ENCODE measurements at regions not wholly inside any gene's neighbourhood (a gene's known extent, or its start where the extent isn't known, plus 50 kb on each side); places are given as distances from the start of the nearest gene placed in this dataset.

DNA sequence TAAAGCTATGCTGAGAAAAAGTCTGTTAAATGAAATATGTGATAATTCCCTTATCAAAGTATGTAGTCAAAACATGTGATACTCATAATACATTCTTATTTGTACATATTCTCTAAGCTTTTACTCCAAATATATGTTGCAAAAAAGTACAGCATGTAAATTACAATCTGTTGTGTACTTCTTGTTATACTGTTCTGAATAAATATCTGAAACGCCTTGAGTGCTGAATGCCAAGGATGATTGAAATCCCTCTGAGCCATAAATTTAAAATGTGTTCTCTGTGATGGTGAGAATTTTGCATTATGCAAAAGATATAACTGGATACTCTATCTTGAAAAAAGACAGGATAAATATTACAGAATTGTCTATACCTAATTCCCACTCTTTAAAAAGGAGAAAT lies 1128.0 kb downstream of the STPG2 start:
- no peak for TF ChIP-seq EZH2 (IDR thresholded peaks at IDR 0.05; ENCODE audit: low read length)
- TF ChIP-seq, protein P1, sequence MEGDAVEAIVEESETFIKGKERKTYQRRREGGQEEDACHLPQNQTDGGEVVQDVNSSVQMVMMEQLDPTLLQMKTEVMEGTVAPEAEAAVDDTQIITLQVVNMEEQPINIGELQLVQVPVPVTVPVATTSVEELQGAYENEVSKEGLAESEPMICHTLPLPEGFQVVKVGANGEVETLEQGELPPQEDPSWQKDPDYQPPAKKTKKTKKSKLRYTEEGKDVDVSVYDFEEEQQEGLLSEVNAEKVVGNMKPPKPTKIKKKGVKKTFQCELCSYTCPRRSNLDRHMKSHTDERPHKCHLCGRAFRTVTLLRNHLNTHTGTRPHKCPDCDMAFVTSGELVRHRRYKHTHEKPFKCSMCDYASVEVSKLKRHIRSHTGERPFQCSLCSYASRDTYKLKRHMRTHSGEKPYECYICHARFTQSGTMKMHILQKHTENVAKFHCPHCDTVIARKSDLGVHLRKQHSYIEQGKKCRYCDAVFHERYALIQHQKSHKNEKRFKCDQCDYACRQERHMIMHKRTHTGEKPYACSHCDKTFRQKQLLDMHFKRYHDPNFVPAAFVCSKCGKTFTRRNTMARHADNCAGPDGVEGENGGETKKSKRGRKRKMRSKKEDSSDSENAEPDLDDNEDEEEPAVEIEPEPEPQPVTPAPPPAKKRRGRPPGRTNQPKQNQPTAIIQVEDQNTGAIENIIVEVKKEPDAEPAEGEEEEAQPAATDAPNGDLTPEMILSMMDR (optimal IDR thresholded peaks at IDR 0.05 in 1 of 3, IDR thresholded peaks at IDR 0.05 in 1 of 3, conservative IDR thresholded peaks at IDR 0.05 in 1 of 3; ENCODE audit: extremely low read depth in 1 of 3, insufficient read depth in 2 of 3, low read length in 3 of 3): no peak
- H3K4me1 ChIP-seq (ENCODE audit: control insufficient read depth, extremely low read depth, insufficient read depth, low read length): no peaks in the 10 kb centered on the region
- H3K4me3 ChIP-seq (ENCODE audit: control insufficient read depth in 2 of 3, extremely low read depth in 1 of 3, insufficient read depth in 2 of 3, low read depth in 1 of 3, low read length in 3 of 3): no peak overlapping the region
- FAIRE-seq (no peak), DNase-seq (ENCODE audit: low read depth, low spot score) (no peak)
- dilution Hi-C loops (cut with MboI; ENCODE audit: extremely low pct_ligation_motif_present, low sequenced_read_pairs): no loop called here
- H3K27ac ChIP-seq (ENCODE audit: control insufficient read depth, insufficient read depth, low read length): no peak overlapping the region
- no peaks in the 10 kb centered on the region for H3K36me3 ChIP-seq (ENCODE audit: control insufficient read depth in 2 of 2, extremely low read depth in 1 of 2, insufficient read depth in 2 of 2, low read length in 2 of 2)
- H3K9me3 ChIP-seq (ENCODE audit: control insufficient read depth, low read depth, low read length): no peaks in the 10 kb centered on the region
- no peak overlapping the region for H3K9ac ChIP-seq (ENCODE audit: control insufficient read depth, extremely low read depth, insufficient read depth, low read length)
- H2AFZ ChIP-seq (ENCODE audit: control insufficient read depth, low read length): no peak overlapping the region
- H3K79me2 ChIP-seq (ENCODE audit: control insufficient read depth, insufficient read depth, low read length): no peaks in the 10 kb centered on the region
- H3K9me1 ChIP-seq (ENCODE audit: control insufficient read depth, extremely low read depth, insufficient read depth, low read length): no peaks in the 10 kb centered on the region
- no peaks in the 10 kb centered on the region for H4K20me1 ChIP-seq (ENCODE audit: control insufficient read depth, extremely low read depth, insufficient read depth, low read length)
- no peaks in the 10 kb centered on the region for H3K27me3 ChIP-seq (ENCODE audit: control insufficient read depth, extremely low read depth, insufficient read depth, low read length)
- H3K4me2 ChIP-seq (ENCODE audit: control insufficient read depth, extremely low read depth, insufficient read depth, low read depth, low read length): no peak overlapping the region

DNA sequence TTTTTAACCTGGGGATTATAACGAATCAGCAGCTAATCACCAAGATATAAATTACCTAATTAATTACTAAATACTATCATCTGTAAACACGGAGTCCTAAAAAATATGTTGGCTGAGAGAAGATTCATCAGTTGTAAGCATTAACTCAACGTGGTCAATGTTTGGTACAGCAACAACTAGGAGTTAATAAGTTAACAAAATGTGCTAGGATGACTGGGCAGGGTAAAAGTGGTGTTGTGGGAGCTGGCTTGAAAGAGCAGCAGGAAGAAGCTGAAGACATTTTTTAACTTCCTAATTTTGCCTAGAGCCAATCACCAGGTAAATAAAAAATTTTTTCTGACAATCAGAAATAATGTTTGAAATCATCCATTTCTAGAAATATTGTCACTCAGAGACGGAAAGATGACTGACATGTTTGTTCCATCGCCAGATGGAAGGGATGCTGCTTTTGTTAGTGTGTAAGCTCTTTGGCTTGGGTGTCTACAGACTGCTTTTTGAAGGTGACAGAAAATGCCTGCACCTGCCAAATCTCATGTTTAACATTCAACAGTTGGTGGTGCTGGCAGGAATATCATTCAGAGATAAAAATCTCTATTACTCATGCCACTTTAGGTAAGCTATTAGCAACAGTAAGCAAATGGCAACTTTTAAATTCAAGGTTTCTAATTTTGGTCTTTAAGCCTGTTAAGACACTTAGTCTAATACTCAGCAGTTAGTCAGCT lies 1126.9 kb downstream of the STPG2 start:
- no peak overlapping the region for H3K9ac ChIP-seq (ENCODE audit: control insufficient read depth, extremely low read depth, insufficient read depth, low read length)
- TF ChIP-seq, protein P1 (optimal IDR thresholded peaks at IDR 0.05 in 1 of 3, IDR thresholded peaks at IDR 0.05 in 1 of 3, conservative IDR thresholded peaks at IDR 0.05 in 1 of 3; ENCODE audit: extremely low read depth in 1 of 3, insufficient read depth in 2 of 3, low read length in 3 of 3): no peak
- no peak for TF ChIP-seq EZH2 (IDR thresholded peaks at IDR 0.05; ENCODE audit: low read length)
- no peaks in the 10 kb centered on the region for H3K27me3 ChIP-seq (ENCODE audit: control insufficient read depth, extremely low read depth, insufficient read depth, low read length)
- no peak overlapping the region for H2AFZ ChIP-seq (ENCODE audit: control insufficient read depth, low read length)
- DNase-seq (ENCODE audit: low read depth, low spot score): no peak
- H3K9me3 ChIP-seq (ENCODE audit: control insufficient read depth, low read depth, low read length): no peaks in the 10 kb centered on the region
- dilution Hi-C loops (cut with MboI; ENCODE audit: extremely low pct_ligation_motif_present, low sequenced_read_pairs): no loop called here
- no peaks in the 10 kb centered on the region for H3K4me1 ChIP-seq (ENCODE audit: control insufficient read depth, extremely low read depth, insufficient read depth, low read length)
- no peak overlapping the region for H3K4me2 ChIP-seq (ENCODE audit: control insufficient read depth, extremely low read depth, insufficient read depth, low read depth, low read length)
- no peak for FAIRE-seq
- no peak overlapping the region for H3K27ac ChIP-seq (ENCODE audit: control insufficient read depth, insufficient read depth, low read length)
- no peaks in the 10 kb centered on the region for H4K20me1 ChIP-seq (ENCODE audit: control insufficient read depth, extremely low read depth, insufficient read depth, low read length)
- H3K36me3 ChIP-seq (ENCODE audit: control insufficient read depth in 2 of 2, extremely low read depth in 1 of 2, insufficient read depth in 2 of 2, low read length in 2 of 2): no peaks in the 10 kb centered on the region
- H3K9me1 ChIP-seq (ENCODE audit: control insufficient read depth, extremely low read depth, insufficient read depth, low read length): no peaks in the 10 kb centered on the region
- H3K79me2 ChIP-seq (ENCODE audit: control insufficient read depth, insufficient read depth, low read length): no peaks in the 10 kb centered on the region
- H3K4me3 ChIP-seq (ENCODE audit: control insufficient read depth in 2 of 3, extremely low read depth in 1 of 3, insufficient read depth in 2 of 3, low read depth in 1 of 3, low read length in 3 of 3): no peak overlapping the region

All from keratinocyte (primary cell).